COLO668 (cell line): ENCODE measurements at regions not wholly inside any gene's neighbourhood (a gene's known extent, or its start where the extent isn't known, plus 50 kb on each side); places are given as distances from the start of the nearest gene placed in this dataset.

Experiments used
- DNase-seq: peaks from one replicate; lab custom pipeline; 2025; ENCODE audit not compliant: unreplicated experiment; lab: John Stamatoyannopoulos, UW

GRCh38 chr1:8093221-8093980, 67.3 kb upstream of the ERRFI1 start:
- DNase-seq = no peak

- DNase-seq = no peak
These were observed 66.5 kb upstream of the ERRFI1 start for GRCh38 chr1:8092657-8093056.

- DNase-seq = no peak
These were observed 65.6 kb upstream of the ERRFI1 start for GRCh38 chr1:8091691-8092090.

- no peak for DNase-seq
These were observed 64.2 kb upstream of the ERRFI1 start for GRCh38 chr1:8090241-8090702.

GRCh38 chr1:8089535-8090228, 63.6 kb upstream of the ERRFI1 start:
- no peak for DNase-seq

- no peak for DNase-seq
These were observed 59.9 kb upstream of the ERRFI1 start for GRCh38 chr1:8086055-8086454.

- no peak for DNase-seq
These were observed 58.8 kb upstream of the ERRFI1 start for GRCh38 chr1:8084913-8085312.

- DNase-seq = no peak
These were observed 57.8 kb upstream of the ERRFI1 start for GRCh38 chr1:8083739-8084484.

GRCh38 chr1:8082945-8083344, 56.8 kb upstream of the ERRFI1 start:
- DNase-seq = no peak

- DNase-seq = no peak
These were observed 52.1 kb upstream of the ERRFI1 start for GRCh38 chr1:8078176-8078671.

- DNase-seq = no peak
These were observed 51.5 kb upstream of the ERRFI1 start for GRCh38 chr1:8077602-8078001.

- peak; percentile 82 for DNase-seq
These were observed 51.0 kb upstream of the ERRFI1 start for GRCh38 chr1:8077120-8077573.

GRCh38 chr1:8076176-8076575, 50.1 kb upstream of the ERRFI1 start:
- peak; percentile 65 for DNase-seq
